ENCODE measurements at regions not wholly inside any gene's neighbourhood (a gene's known extent, or its start where the extent isn't known, plus 50 kb on each side); places are given as distances from the start of the nearest gene placed in this dataset.
A peak's percentile ranks its signal among the peaks of the same experiment; 100 is the strongest.

DNA sequence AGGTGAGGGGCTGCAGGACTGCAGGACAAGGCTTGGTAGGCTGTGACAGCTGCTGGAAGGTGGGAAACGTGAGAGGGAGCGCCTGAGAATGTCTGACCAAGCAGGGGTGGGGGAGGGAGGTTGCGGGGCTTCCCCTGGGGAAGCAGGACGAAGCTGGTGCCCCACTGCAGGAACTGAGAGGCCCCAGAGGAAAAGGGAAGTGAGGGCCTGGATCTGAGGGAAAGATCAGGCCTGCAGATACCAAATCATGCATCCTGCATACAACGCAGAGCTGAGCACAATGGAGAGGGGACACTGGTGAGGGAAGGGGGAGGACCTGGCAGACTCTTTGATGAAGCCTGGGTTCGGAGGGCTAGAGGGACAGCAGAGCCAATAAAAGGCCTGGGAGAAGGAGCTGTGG lies 65.7 kb upstream of the BACE2 start:
- Mint-ChIP-seq H3K4me3 (no peak overlapping the region), H3K36me3 (no peaks in the 10 kb centered on the region), H3K4me1 (no peaks in the 10 kb centered on the region), H3K27ac (no peak overlapping the region), H3K9me3 (peaks cover 6% of the 10 kb centered on the region)
- DNase-seq (ENCODE audit: low spot score in 2 of 2) = no peak
- no peak for ATAC-seq

DNA sequence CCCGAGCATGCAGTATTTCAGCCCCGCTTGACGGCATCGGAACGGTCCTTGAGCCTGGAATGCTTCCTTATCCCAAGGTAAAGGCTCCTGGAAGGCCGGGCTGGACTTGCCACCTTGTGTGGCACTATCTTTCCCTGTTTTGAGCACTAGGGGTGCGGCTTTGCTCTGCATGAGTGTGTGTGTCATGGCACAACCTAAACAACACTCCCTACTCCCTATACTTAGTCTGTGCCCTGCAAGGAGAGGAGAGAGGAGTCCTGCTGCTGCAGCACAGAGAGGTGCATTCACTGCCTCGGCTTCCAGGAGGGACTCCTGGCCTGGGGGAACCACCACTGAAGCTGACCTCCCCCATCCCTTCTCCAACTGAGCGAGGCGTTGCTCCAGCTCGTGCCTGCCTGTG lies 60.4 kb upstream of the BACE2 start:
- DNase-seq (ENCODE audit: low spot score in 2 of 2) = no peak
- Mint-ChIP-seq H3K27ac (no peak overlapping the region), H3K9me3 (peaks cover 6% of the 10 kb centered on the region), H3K4me1 (peaks cover 13% of the 10 kb centered on the region), H3K36me3 (no peaks in the 10 kb centered on the region), H3K4me3 (no peak overlapping the region)
- no peak for ATAC-seq

DNA sequence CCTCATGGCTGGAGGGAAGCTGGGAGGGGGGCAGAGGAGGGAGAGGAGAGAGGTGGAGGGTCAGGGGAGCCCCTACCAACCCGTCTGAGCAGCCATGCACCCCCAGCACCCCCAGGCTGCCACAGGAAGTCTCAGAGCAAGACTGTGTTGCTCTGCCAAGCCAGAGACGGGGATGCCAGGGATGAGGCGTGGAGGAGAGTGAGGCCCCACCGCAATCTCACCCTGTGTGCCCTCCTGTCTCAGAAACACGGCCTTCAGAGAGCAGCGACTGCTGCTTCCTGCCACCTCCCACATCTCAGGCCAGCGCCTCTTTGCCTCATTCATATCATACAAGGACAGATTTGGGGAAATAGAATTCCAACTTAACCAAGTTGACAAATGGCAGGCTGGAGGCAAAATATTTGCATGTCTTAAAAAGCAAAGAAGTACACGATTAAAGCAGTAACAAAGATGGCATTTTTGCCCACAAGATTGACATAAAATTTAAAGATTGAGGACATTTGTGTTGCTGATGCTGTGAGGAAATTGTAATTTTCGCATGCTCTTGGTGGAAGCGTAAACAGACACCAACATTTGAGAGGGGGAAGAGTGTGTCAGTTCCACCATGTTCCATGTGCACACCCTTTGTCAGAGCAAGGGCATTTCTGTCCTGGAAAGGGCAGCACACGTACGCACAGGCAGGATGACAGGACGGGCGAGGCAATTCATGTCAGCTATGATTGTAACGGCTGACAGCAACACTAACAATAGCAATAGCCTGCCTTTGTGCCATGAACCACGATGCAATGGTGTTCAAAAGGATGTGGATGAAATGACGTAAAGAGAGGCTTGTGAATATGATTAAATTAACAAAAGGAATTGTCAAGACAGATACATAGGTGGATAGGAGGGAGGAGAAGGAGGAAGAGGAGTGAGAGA lies 59.0 kb upstream of the BACE2 start:
- H3K36me3 Mint-ChIP-seq = no peaks in the 10 kb centered on the region

DNA sequence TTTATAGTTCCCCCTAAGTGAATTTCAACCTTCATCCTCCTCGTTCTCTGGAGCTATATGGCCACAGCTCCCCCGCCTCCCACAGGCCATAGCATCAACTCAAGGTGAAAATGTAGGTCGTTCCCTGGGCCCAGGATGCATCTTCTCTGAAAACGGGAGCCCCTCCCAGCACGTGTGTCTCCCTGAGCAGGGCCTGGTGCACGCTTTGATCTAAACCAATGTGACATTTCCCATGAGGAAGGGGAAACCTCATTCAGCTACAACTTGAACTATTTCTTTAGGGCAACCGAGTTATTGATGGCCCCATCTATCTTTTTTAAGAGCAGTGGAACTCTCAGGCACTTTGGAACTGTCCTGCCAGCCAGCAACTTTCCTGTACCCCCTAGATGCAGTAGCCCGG lies 57.8 kb upstream of the BACE2 start:
- DNase-seq (ENCODE audit: low spot score in 2 of 2) (no peak), ATAC-seq (no peak)
- Mint-ChIP-seq H3K4me3 (no peak overlapping the region), H3K4me1 (peaks cover 17% of the 10 kb centered on the region), H3K9me3 (peaks cover 3% of the 10 kb centered on the region), H3K36me3 (no peaks in the 10 kb centered on the region), H3K27ac (no peak overlapping the region)

More for the DNA sequence above, 59.0 kb upstream of the BACE2 start:
- peaks cover 17% of the 10 kb centered on the region for H3K4me1 Mint-ChIP-seq
- no peak overlapping the region for H3K4me3 Mint-ChIP-seq
- peaks cover 6% of the 10 kb centered on the region for H3K9me3 Mint-ChIP-seq
- no peak overlapping the region for H3K27ac Mint-ChIP-seq
- DNase-seq (ENCODE audit: low spot score in 2 of 2) = no peak
- no peak for ATAC-seq

DNA sequence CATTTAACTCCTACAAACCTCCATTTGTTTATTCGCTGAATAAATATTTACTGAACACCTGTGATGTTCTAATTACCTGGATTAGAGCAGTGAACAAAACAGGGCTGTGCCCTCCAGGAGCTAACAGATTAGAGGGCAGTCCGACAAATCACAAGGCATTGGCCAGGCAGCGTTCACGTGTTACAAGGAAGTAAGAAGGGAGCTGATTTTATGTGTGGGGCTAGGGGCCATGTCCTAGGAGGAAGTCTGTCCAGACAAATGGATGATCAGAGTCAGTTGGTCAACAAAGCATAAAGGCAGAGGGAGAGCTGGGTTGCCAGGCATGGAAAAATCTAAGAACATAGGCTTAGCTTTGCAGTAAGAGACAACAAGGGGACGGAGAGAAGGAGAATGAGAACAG lies 57.3 kb upstream of the BACE2 start:
- Mint-ChIP-seq H3K27ac (no peak overlapping the region), H3K9me3 (peaks cover 3% of the 10 kb centered on the region), H3K4me1 (peaks cover 17% of the 10 kb centered on the region), H3K36me3 (no peaks in the 10 kb centered on the region), H3K4me3 (no peak overlapping the region)
- DNase-seq (ENCODE audit: low spot score in 2 of 2) (no peak), ATAC-seq (no peak)

DNA sequence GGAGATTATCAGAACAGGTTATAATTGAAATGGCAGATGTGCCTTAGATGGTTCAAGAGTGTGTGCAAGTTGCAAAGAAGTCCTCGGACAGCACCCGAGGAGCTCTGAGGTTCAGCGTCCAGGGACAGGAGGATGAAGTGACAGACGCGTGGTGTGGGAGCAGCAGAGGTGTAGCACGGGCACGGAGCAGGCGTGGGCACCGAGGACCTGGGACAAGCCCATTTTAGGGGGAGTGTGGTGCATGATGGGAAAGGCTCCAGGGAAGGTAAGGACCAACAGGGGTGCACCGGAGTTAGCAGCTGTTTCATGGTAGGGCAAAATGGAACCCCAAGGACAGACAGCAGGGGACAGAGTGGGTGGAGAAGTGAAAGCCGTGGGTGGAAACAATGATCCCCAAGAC lies 56.3 kb upstream of the BACE2 start:
- Mint-ChIP-seq H3K9me3 (peaks cover 3% of the 10 kb centered on the region), H3K36me3 (no peaks in the 10 kb centered on the region), H3K4me3 (peak overlapping the region; percentile 42), H3K4me1 (peaks cover 17% of the 10 kb centered on the region), H3K27ac (no peak overlapping the region)
- ATAC-seq (no peak), DNase-seq (ENCODE audit: low spot score in 2 of 2) (no peak)

DNA sequence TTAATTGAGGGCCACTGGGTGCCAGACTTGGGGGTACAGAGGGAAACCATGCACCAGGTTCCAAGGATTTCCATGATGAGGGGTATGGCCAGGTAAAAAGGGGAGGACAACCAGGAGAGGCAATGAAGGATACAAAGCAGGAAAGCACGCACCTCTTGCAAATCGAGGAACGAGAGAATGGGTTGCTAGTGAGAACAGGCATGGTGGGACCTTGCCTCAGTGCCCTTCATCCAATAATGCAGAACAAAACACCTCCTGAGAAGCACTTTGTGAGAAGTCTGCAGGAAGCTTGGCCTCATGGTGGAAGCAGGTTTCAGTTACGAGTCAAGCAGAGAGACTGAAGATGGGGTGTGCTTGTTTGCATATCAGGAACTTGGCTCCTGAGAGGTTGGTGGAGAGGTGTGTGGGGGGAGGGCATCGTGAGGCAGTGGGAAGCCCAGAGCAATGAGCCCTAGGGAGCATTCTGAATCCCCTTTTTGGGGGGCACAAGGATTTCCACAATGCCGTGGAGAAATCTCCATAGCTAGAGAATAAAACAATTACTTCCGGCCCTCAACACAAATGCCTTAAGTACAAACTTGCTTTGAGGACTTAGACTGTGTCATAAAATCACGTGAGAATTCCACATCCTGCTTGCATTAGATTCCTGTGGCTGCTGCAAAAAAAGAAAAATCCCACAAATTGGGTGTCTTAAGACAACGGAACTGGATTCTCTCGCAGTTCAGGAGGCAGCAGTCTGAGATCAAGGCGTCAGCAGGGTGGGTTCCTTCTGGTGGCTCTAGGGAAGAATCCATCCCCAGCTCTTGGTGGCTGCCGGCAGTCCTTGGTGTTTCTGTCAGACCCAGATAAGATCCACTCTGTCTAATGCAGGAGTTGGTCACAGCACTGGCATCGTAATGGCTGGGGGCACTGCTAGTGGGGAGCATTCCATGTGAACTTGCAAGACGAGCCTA lies 54.9 kb upstream of the BACE2 start:
- Mint-ChIP-seq H3K9me3 (peaks cover 3% of the 10 kb centered on the region), H3K4me1 (peaks cover 17% of the 10 kb centered on the region), H3K27ac (peak overlapping the region; percentile 20), H3K36me3 (no peaks in the 10 kb centered on the region), H3K4me3 (peak overlapping the region; percentile 42)
- DNase-seq (ENCODE audit: low spot score in 2 of 2) (no peak), ATAC-seq (no peak)

DNA sequence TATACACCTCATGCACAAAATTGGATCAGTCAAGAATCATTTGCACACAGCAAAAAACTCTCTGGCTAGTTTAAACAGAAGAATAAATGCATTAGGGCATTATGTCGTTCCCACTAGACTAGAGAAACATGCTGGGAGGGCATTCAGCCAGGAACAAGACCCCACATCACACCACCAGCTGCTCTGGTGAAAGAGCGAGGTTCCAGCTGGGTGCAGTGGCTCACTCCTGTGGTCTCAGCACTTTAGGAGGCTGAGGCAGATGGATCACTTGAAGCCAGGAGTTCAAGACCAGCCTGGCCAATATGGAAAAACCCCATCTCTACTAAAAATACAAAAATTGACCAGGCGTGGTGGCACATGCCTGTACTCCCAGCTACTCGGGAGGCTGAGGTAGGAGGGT lies 52.1 kb upstream of the BACE2 start:
- Mint-ChIP-seq H3K36me3 (no peaks in the 10 kb centered on the region), H3K4me1 (peaks cover 17% of the 10 kb centered on the region)

More for the DNA sequence above, 52.1 kb upstream of the BACE2 start:
- no peak overlapping the region for H3K27ac Mint-ChIP-seq
- no peak overlapping the region for H3K4me3 Mint-ChIP-seq
- DNase-seq (ENCODE audit: low spot score in 2 of 2) (no peak), ATAC-seq (no peak)
- H3K9me3 Mint-ChIP-seq = peaks cover 3% of the 10 kb centered on the region

All from stimulated activated effector memory CD8-positive, alpha-beta T cell treated with anti-CD3 and anti-CD28 coated beads, Interleukin-12 subunit alpha, Interleukin-12 subunit beta, amount 100 ng/mL, for 72 hours (primary cell).